GM19328 (cell line): ENCODE measurements at regions not wholly inside any gene's neighbourhood (a gene's known extent, or its start where the extent isn't known, plus 50 kb on each side); places are given as distances from the start of the nearest gene placed in this dataset.

Source experiments
- ATAC-seq: cut with Tn5 transposase; IDR thresholded peaks from one replicate; pipeline ENCODE4 v1.9.1; 2021; ENCODE audit warnings: mild to moderate bottlenecking, moderate library complexity; ENCODE audit not compliant: unreplicated experiment

- no peak for ATAC-seq
Measured at GRCh38 chr12:72082986-72083820, 144.6 kb downstream of the TPH2 start.

- ATAC-seq: no peak
Measured at GRCh38 chr12:72084061-72084460, 145.4 kb downstream of the TPH2 start.

GRCh38 chr12:72084880-72085279 lies 146.2 kb downstream of the TPH2 start:
- ATAC-seq: no peak

- no peak for ATAC-seq
Measured at GRCh38 chr12:72089678-72090077, 151.0 kb downstream of the TPH2 start.

GRCh38 chr12:72093424-72093823 lies 154.8 kb downstream of the TPH2 start:
- no peak for ATAC-seq

- no peak for ATAC-seq
Measured at GRCh38 chr12:72093930-72094329, 155.3 kb downstream of the TPH2 start.

- no peak for ATAC-seq
Measured at GRCh38 chr12:72094490-72094889, 155.8 kb downstream of the TPH2 start.

- ATAC-seq: no peak
Measured at GRCh38 chr12:72095025-72095424, 156.4 kb downstream of the TPH2 start.

- no peak for ATAC-seq
Measured at GRCh38 chr12:72098622-72099021, 160.0 kb downstream of the TPH2 start.

GRCh38 chr12:72100854-72101253 lies 162.2 kb downstream of the TPH2 start:
- no peak for ATAC-seq

- ATAC-seq: no peak
Measured at GRCh38 chr12:72102150-72102549, 163.5 kb downstream of the TPH2 start.

- ATAC-seq: no peak
Measured at GRCh38 chr12:72105849-72106248, 166.3 kb upstream of the TRHDE start.

- no peak for ATAC-seq
Measured at GRCh38 chr12:72110937-72111650, 161.1 kb upstream of the TRHDE start.

GRCh38 chr12:72111706-72112105 lies 160.5 kb upstream of the TRHDE start:
- no peak for ATAC-seq

- ATAC-seq: no peak
Measured at GRCh38 chr12:72133497-72134055, 138.6 kb upstream of the TRHDE start.

- ATAC-seq: no peak
Measured at GRCh38 chr12:72134246-72135020, 137.7 kb upstream of the TRHDE start.

- ATAC-seq: no peak
Measured at GRCh38 chr12:72135021-72135301, 137.2 kb upstream of the TRHDE start.

GRCh38 chr12:72136792-72137191 lies 135.4 kb upstream of the TRHDE start:
- no peak for ATAC-seq

GRCh38 chr12:72139411-72139810 lies 132.8 kb upstream of the TRHDE start:
- no peak for ATAC-seq

- ATAC-seq: peak; percentile 88
Measured at GRCh38 chr12:72141381-72141780, 130.8 kb upstream of the TRHDE start.

- ATAC-seq: no peak
Measured at GRCh38 chr12:72144553-72144952, 127.6 kb upstream of the TRHDE start.
